ENCODE measurements at regions not wholly inside any gene's neighbourhood (a gene's known extent, or its start where the extent isn't known, plus 50 kb on each side); places are given as distances from the start of the nearest gene placed in this dataset.

DNA sequence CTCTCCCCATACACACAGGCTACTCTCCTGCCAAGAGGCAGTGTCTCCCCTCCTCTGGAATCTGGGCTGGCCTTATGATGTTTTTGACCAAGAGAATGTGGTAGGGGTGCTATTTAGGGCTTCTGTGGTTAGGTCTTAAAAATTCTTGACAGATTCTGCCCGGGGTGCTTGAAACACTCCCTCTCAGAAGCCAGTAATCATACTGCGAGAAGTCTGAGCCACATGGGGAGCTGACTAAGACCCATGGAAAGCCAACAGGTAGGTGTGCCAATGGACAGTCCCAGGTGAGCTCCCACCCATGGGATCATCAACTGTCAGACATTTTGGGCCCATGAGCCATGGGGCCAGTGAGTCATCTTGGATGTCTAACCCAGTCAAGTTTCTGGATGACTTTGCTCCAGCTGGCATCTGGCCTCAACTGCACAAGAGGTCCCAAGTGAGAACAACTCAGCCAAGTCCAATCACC, 315.7 kb downstream of the FBXW7 start:
- Histone ChIP-seq H3K4me3 (ENCODE audit: low read depth in 1 of 2, low read length in 2 of 2) (no peak overlapping the region), H3K4me1 (ENCODE audit: control insufficient read depth in 1 of 2, insufficient read depth in 2 of 2, low read length in 2 of 2) (no peaks in the 10 kb centered on the region), H3K27ac (ENCODE audit: low read depth, low read length) (no peak overlapping the region), H3K27me3 (ENCODE audit: control insufficient read depth in 1 of 2, insufficient read depth in 2 of 2, low read length in 2 of 2) (no peaks in the 10 kb centered on the region), H3K36me3 (ENCODE audit: control insufficient read depth in 1 of 2, insufficient read depth in 2 of 2, low read length in 2 of 2) (no peaks in the 10 kb centered on the region), H3K9me3 (ENCODE audit: control insufficient read depth in 1 of 2, low read length in 2 of 2) (no peaks in the 10 kb centered on the region), H3K9ac (ENCODE audit: low read depth in 1 of 2, low read length in 2 of 2) (no peak overlapping the region)

DNA sequence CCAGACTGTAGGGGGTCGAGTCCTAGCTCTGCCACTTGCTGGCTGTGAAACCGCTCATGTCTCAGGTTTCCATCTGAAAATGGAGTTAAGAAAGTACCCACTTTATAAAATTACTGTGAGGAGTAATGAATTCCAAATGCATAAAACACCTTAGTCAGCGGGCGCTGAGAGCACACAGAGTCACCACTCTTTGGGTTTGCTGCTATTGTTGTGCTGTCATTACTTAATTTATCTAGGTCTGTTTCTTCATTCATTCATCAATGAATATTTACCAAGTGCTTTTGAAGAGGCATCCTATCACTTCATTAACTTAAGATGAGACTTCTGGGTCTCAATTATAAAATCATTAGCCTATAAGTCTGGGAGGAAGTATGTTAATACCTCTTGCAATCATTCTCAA, 317.3 kb downstream of the FBXW7 start:
- H3K27ac ChIP-seq (ENCODE audit: low read depth, low read length): no peak overlapping the region

GRCh38 chr4:152217896-152218295, 318.0 kb downstream of the FBXW7 start:
- H3K4me1 ChIP-seq (ENCODE audit: control insufficient read depth in 1 of 2, insufficient read depth in 2 of 2, low read length in 2 of 2): no peaks in the 10 kb centered on the region
- no peaks in the 10 kb centered on the region for H3K27me3 ChIP-seq (ENCODE audit: control insufficient read depth in 1 of 2, insufficient read depth in 2 of 2, low read length in 2 of 2)
- no peaks in the 10 kb centered on the region for H3K36me3 ChIP-seq (ENCODE audit: control insufficient read depth in 1 of 2, insufficient read depth in 2 of 2, low read length in 2 of 2)
- no peak overlapping the region for H3K4me3 ChIP-seq (ENCODE audit: low read depth in 1 of 2, low read length in 2 of 2)
- H3K9me3 ChIP-seq (ENCODE audit: control insufficient read depth in 1 of 2, low read length in 2 of 2): no peaks in the 10 kb centered on the region
- no peak overlapping the region for H3K9ac ChIP-seq (ENCODE audit: low read depth in 1 of 2, low read length in 2 of 2)
- no peak overlapping the region for H3K27ac ChIP-seq (ENCODE audit: low read depth, low read length)

More for the DNA sequence above, 317.3 kb downstream of the FBXW7 start:
- no peak overlapping the region for H3K4me3 ChIP-seq (ENCODE audit: low read depth in 1 of 2, low read length in 2 of 2)
- H3K9ac ChIP-seq (ENCODE audit: low read depth in 1 of 2, low read length in 2 of 2): no peak overlapping the region
- no peaks in the 10 kb centered on the region for H3K27me3 ChIP-seq (ENCODE audit: control insufficient read depth in 1 of 2, insufficient read depth in 2 of 2, low read length in 2 of 2)
- no peaks in the 10 kb centered on the region for H3K36me3 ChIP-seq (ENCODE audit: control insufficient read depth in 1 of 2, insufficient read depth in 2 of 2, low read length in 2 of 2)
- no peaks in the 10 kb centered on the region for H3K4me1 ChIP-seq (ENCODE audit: control insufficient read depth in 1 of 2, insufficient read depth in 2 of 2, low read length in 2 of 2)
- H3K9me3 ChIP-seq (ENCODE audit: control insufficient read depth in 1 of 2, low read length in 2 of 2): no peaks in the 10 kb centered on the region

DNA sequence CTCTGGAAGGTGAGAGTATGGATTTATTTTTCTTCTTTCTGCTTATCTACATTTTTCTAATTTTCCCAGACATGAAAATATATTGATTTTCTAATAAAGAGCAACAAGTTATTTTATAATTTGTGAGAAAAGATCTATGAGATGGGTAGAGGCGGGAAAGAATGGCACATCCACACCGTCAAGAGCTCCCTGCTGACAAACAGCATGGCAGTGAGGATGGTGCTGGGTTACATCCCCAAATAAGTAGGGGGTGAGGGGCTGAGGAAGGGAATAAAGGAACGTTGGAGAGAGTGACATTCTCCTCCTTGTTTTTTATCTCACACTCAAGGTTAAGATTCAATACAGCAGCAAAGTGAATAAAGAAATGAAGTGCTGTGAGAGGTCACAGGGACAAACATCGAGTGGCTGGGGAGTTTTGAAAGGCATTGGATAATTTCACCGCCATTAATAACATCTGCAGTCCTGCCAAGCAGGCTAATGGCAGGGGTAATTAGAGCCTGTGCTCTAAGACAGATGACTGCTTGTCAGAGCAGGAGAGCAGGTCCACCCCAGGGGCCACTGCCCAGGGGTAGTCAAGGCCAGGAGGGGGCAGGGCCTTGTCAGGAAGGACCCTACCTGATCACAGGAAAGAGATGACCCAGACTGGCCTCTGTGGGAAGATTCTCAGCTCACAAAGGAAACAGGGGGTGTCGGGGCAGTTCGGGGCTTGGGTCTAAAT, 323.8 kb downstream of the FBXW7 start:
- Histone ChIP-seq H3K36me3 (ENCODE audit: control insufficient read depth in 1 of 2, insufficient read depth in 2 of 2, low read length in 2 of 2) (no peaks in the 10 kb centered on the region), H3K4me3 (ENCODE audit: low read depth in 1 of 2, low read length in 2 of 2) (no peak overlapping the region), H3K4me1 (ENCODE audit: control insufficient read depth in 1 of 2, insufficient read depth in 2 of 2, low read length in 2 of 2) (no peaks in the 10 kb centered on the region), H3K9me3 (ENCODE audit: control insufficient read depth in 1 of 2, low read length in 2 of 2) (no peaks in the 10 kb centered on the region), H3K9ac (ENCODE audit: low read depth in 1 of 2, low read length in 2 of 2) (no peak overlapping the region), H3K27me3 (ENCODE audit: control insufficient read depth in 1 of 2, insufficient read depth in 2 of 2, low read length in 2 of 2) (no peaks in the 10 kb centered on the region), H3K27ac (ENCODE audit: low read depth, low read length) (no peak overlapping the region)

DNA sequence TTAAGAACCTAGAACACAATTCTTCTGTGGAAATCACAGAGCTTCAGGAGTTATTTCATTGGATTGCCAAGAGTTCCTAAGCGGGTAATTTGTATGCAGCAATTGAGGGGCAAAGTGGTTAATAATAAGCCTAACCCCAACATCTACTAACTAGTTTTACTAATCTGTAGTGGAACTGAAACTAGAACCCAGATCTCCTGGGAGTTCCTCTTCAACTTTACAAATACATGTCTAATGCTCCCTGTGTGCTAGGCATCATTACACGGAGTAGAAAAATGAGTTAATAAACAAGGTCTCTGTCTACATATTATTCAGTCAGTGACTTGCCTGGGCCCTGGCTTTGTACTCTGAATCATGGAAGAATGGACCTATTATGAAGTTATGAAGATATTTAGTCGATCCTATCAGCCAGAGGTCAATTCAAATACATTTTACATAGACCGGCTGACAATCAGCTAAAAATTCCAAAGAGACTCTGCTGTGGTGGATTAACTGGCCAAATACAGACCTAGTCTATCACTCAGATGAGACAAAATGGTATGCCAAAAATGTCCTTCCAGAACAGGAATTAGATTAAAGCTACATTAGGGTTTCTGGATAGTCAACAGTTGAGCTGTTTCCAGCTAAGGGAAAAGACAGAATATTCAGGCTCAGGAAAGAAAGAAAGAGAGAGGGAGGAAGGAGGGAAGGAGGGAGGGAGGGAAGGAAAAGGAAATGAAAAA, 326.0 kb downstream of the FBXW7 start:
- Histone ChIP-seq H3K4me3 (ENCODE audit: low read depth in 1 of 2, low read length in 2 of 2) (no peak overlapping the region), H3K27ac (ENCODE audit: low read depth, low read length) (no peak overlapping the region), H3K36me3 (ENCODE audit: control insufficient read depth in 1 of 2, insufficient read depth in 2 of 2, low read length in 2 of 2) (no peaks in the 10 kb centered on the region), H3K9ac (ENCODE audit: low read depth in 1 of 2, low read length in 2 of 2) (no peak overlapping the region), H3K27me3 (ENCODE audit: control insufficient read depth in 1 of 2, insufficient read depth in 2 of 2, low read length in 2 of 2) (no peaks in the 10 kb centered on the region), H3K9me3 (ENCODE audit: control insufficient read depth in 1 of 2, low read length in 2 of 2) (no peaks in the 10 kb centered on the region), H3K4me1 (ENCODE audit: control insufficient read depth in 1 of 2, insufficient read depth in 2 of 2, low read length in 2 of 2) (no peaks in the 10 kb centered on the region)

DNA sequence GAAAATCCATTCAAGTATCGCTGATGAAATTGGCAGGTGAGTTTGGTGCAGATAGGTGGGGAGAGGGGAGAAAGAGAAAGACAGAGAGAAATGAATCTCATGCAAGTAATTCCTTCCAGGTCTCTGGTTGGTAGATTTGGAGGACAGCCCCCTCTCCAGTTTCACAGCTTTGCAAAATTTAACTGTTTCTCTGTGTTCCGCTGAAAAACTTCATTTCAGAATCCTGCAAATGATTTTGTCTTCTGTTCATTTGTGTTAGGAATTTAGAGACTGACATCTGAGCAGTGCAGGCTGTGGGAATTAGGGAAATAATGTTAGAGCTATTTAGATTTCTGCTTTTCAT, 328.5 kb downstream of the FBXW7 start:
- H3K4me3 ChIP-seq (ENCODE audit: low read depth in 1 of 2, low read length in 2 of 2): no peak overlapping the region

GRCh38 chr4:152206646-152207377, 329.1 kb downstream of the FBXW7 start:
- Histone ChIP-seq H3K9me3 (ENCODE audit: control insufficient read depth in 1 of 2, low read length in 2 of 2) (no peaks in the 10 kb centered on the region), H3K27ac (ENCODE audit: low read depth, low read length) (no peak overlapping the region), H3K4me3 (ENCODE audit: low read depth in 1 of 2, low read length in 2 of 2) (no peak overlapping the region), H3K36me3 (ENCODE audit: control insufficient read depth in 1 of 2, insufficient read depth in 2 of 2, low read length in 2 of 2) (no peaks in the 10 kb centered on the region), H3K4me1 (ENCODE audit: control insufficient read depth in 1 of 2, insufficient read depth in 2 of 2, low read length in 2 of 2) (no peaks in the 10 kb centered on the region), H3K27me3 (ENCODE audit: control insufficient read depth in 1 of 2, insufficient read depth in 2 of 2, low read length in 2 of 2) (no peaks in the 10 kb centered on the region), H3K9ac (ENCODE audit: low read depth in 1 of 2, low read length in 2 of 2) (no peak overlapping the region)

More for the DNA sequence above, 328.5 kb downstream of the FBXW7 start:
- Histone ChIP-seq H3K27ac (ENCODE audit: low read depth, low read length) (no peak overlapping the region), H3K27me3 (ENCODE audit: control insufficient read depth in 1 of 2, insufficient read depth in 2 of 2, low read length in 2 of 2) (no peaks in the 10 kb centered on the region), H3K4me1 (ENCODE audit: control insufficient read depth in 1 of 2, insufficient read depth in 2 of 2, low read length in 2 of 2) (no peaks in the 10 kb centered on the region), H3K9ac (ENCODE audit: low read depth in 1 of 2, low read length in 2 of 2) (no peak overlapping the region), H3K9me3 (ENCODE audit: control insufficient read depth in 1 of 2, low read length in 2 of 2) (no peaks in the 10 kb centered on the region), H3K36me3 (ENCODE audit: control insufficient read depth in 1 of 2, insufficient read depth in 2 of 2, low read length in 2 of 2) (no peaks in the 10 kb centered on the region)

DNA sequence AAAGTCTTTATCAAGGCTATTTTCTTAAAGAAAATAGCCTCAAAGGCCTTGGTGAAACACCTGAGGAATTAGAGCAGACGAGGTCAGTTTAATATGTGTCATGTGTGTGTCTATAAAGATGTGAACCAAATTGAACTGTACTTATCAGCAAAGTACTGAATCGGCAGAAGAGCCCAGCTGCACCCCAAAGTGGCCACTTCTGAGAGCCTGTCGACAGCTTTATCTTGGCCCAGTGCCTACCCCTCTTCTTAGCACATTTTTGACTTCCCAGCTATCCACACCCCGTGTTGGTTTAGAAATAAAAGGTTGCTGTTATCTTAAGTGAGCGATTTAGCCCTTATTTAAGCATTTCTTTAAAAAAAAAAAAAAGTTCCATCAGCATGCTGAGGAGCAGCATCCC, 329.7 kb downstream of the FBXW7 start:
- Histone ChIP-seq H3K9ac (ENCODE audit: low read depth in 1 of 2, low read length in 2 of 2) (no peak overlapping the region), H3K4me3 (ENCODE audit: low read depth in 1 of 2, low read length in 2 of 2) (no peak overlapping the region), H3K27ac (ENCODE audit: low read depth, low read length) (no peak overlapping the region), H3K36me3 (ENCODE audit: control insufficient read depth in 1 of 2, insufficient read depth in 2 of 2, low read length in 2 of 2) (no peaks in the 10 kb centered on the region), H3K9me3 (ENCODE audit: control insufficient read depth in 1 of 2, low read length in 2 of 2) (no peaks in the 10 kb centered on the region), H3K4me1 (ENCODE audit: control insufficient read depth in 1 of 2, insufficient read depth in 2 of 2, low read length in 2 of 2) (no peaks in the 10 kb centered on the region), H3K27me3 (ENCODE audit: control insufficient read depth in 1 of 2, insufficient read depth in 2 of 2, low read length in 2 of 2) (no peaks in the 10 kb centered on the region)

DNA sequence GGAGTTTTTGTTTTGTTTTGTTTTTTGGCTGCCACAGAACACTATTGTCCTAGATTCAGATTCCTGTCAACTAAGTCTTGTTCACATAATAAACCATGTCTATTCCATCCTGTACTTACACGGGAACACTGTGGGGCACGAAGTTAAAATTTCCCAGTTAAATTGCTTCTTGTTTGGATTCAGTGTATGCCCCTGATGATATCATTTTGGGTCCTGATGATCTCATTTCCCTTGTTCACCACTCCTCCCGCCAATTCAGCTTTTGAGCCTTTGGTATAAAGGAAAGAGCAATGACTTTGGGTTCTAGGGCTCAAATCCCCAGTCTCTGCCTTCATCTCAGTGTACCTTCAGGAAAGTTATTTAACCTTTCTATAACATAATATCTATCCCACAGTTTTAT, 333.5 kb downstream of the FBXW7 start:
- H3K27me3 ChIP-seq (ENCODE audit: control insufficient read depth in 1 of 2, insufficient read depth in 2 of 2, low read length in 2 of 2): no peaks in the 10 kb centered on the region

More for the DNA sequence above, 333.5 kb downstream of the FBXW7 start:
- H3K4me1 ChIP-seq (ENCODE audit: control insufficient read depth in 1 of 2, insufficient read depth in 2 of 2, low read length in 2 of 2): no peaks in the 10 kb centered on the region
- no peak overlapping the region for H3K27ac ChIP-seq (ENCODE audit: low read depth, low read length)
- no peaks in the 10 kb centered on the region for H3K9me3 ChIP-seq (ENCODE audit: control insufficient read depth in 1 of 2, low read length in 2 of 2)
- no peaks in the 10 kb centered on the region for H3K36me3 ChIP-seq (ENCODE audit: control insufficient read depth in 1 of 2, insufficient read depth in 2 of 2, low read length in 2 of 2)
- no peak overlapping the region for H3K4me3 ChIP-seq (ENCODE audit: low read depth in 1 of 2, low read length in 2 of 2)
- H3K9ac ChIP-seq (ENCODE audit: low read depth in 1 of 2, low read length in 2 of 2): no peak overlapping the region

Measured in duodenal mucosa (tissue), 2 donors.